ENCODE measurements at regions not wholly inside any gene's neighbourhood (a gene's known extent, or its start where the extent isn't known, plus 50 kb on each side); places are given as distances from the start of the nearest gene placed in this dataset.
A peak's percentile ranks its signal among the peaks of the same experiment; 100 is the strongest.

DNA sequence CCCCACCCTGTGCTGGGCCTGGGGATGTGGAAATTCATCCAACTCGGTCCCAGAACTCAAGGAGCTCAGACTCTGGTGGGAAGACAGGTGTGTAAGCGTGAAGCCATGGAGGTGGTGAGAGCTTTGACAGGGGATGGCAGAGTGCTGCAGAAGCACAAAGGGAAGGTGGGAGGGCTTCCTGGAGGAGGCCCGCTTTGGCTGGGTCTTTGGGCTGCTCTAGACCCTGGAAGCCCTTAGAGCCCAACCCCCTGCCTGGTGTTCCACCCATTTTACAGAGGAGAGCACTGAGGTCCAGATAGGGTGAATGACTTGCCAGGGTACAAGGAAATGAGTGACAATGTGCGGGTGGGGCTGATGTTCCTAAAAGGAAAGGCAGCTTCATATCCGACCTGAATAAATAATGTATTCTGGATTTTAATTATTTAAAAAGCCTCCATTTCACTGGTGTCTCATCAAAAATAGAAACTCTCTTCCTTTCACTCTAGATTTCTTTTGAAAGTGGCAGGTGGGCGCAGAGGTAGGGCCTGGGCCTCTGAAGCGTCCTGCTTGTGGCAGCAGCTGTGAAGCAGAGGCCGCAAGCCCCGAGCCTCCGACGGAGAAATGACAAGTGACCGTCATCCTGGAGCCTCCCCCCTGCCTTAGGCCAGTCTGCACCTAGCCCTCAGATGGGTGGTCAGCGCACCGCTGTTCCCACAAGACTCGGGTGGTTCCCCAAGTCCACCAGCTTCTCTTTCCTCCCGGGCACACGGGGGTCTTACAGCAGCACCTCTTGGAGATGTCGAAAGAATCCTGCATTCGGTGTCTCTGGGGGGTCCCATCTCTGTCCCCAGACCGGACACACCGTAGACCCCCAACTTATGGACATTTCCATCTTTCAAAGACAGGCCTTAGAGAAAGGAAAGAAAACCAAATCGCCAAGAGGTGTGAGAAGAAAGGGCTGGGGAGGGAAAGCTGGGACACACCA lies 71.0 kb upstream of the TAF1B start:
- DNase-seq (ENCODE audit: low spot score) = no peak

- no peak for DNase-seq (ENCODE audit: low spot score)
These were observed 70.0 kb upstream of the TAF1B start for GRCh38 chr2:9772999-9773902.

DNA sequence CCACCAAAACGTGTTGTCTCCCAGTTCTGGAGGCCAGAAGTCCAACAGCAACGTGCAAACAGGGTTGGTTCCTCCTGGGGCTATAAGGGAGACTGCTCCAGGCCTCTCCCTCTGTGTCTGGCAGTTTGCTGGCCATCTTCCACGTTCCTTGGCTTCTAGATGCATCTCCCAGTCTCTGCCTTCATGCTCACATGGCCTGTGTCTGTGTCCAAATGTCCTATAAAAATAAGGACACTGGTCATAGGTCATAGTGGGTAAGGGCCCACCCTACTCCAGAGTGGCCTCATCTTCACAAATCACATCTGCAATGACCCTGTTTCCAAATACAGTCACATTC lies 69.4 kb upstream of the TAF1B start:
- no peak for DNase-seq (ENCODE audit: low spot score)

GRCh38 chr2:9774266-9774665 lies 69.0 kb upstream of the TAF1B start:
- no peak for DNase-seq (ENCODE audit: low spot score)

DNA sequence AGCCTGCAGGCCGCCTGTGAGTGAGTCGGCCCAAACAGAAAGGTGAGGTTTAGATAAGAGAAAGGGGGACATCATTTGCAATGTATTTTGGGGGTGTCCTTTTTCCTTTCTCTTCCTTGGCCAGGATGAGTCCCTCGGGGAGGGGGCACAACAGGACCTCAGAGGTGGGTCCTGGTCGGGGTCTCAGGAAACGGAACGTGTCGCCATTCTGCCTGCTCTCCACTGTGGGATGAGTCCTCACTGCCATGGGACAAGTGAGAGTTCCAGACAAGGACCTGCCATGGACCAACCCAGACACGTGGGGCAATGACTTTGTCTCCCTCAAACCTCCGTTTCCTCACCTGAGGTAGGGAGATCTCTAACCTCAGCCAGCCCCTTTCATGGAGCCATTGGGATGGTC lies 67.9 kb upstream of the TAF1B start:
- DNase-seq (ENCODE audit: low spot score) = no peak

GRCh38 chr2:9775999-9776712 lies 67.1 kb upstream of the TAF1B start:
- DNase-seq (ENCODE audit: low spot score) = no peak

DNA sequence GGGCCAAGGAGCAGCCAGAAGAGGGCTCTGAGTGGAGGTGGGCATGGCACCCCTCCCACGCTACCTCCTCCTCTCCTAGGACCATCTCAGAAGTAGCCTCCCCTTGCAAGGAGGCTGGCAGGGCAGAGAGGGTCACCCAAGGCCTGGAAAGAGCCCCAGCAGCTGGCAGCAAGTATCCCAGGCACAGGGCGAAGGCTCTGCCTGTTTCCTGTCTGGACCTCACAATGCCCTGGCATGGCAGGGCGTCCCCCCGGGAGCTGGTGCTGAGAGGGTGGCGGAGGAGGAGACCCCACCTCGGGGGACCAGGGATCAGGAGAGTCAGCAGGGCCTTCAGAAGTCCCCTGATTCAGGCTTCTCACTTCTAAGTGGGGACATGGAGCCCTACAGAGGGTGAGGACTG lies 66.2 kb upstream of the TAF1B start:
- DNase-seq (ENCODE audit: low spot score) = no peak

DNA sequence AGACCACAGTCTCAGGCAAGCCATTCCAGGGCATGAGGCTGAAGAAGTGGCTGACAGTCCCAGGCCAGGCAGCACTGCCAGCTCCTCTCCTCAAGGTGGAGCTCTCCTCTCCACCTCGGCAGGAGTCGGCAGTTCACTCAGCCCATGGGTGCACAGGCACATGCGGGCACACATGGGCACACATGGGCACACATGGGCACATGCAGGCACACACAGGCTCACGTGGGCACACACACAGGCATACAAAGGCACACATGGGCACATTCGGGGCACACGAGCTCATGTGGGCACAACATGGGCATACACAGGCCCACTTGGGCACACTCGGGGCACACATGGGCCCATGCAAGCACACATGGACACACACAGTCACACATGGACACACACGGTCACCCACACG lies 65.3 kb upstream of the TAF1B start:
- peak; percentile 49 for DNase-seq (ENCODE audit: low spot score)

DNA sequence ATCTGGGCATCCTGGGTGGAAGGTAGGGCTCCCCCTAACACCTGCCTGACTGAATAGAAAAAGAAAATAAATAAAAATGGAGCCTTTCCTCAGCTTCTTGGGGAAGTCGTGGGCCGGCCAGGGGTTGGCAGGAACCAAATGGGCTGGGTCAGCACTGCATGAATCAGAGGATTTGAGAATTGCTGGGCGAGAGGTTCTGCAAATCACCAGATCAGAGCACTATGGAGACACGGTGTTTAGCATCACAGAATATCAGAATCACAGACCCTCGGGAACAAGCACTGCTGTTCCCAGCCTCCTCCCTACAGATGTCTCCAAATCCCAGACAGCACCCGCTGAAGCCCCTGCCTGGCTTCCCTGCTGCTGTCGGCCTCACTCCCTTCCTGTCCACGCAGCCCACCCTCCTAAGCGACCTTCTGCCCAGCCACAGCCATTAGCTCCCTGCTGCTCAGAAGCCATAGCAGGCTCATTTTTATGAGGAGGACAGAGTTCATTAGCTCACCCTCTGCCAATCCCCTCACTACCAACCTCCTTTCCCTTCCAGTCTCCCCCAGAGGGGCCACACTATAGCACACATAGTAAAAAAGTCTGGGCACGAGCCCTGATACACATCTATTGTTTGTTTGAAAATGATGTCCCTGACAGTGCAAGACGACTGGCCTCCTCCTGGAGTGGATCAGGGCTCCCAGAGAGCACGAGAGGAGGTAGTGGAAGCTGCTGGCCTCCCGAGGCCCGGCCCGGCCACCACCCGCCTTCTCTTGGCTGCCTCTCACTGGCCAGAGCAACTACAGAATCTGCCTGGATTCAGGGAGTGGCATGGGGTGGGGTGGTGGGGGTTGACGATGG lies 64.6 kb upstream of the TAF1B start:
- DNase-seq (ENCODE audit: low spot score) = no peak

DNA sequence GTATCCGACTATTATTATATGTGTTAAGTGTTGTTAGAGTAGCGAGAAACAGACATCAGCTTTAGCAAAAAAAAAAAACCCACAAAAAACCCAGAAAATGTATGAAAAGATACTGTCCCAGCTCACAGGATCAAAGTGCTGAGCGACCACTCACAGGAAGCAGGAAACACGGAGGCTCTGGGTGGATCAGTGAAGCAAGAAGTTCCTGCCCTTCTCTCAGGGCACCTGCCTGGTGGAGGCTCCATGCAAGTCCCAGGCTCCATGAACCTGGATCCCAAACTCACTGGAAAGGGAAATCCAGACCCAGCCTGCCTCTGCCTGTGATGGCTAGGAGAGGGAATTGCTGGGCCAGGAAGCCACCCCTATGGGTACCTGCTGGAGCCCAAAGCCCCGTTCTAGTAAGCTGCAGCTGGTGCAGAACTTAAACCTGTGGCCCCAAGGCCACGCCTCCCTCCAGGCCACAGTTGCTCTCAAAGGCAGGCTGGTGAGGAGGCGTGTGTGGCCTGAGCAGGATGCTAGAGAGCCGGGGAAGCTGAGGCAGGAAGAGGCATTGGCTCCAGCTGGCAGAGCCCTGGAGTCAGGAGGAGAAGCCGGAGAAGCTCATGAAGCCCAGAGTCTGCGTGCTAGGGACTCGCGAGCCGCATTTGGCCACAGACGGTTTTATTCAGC lies 63.5 kb upstream of the TAF1B start:
- no peak for DNase-seq (ENCODE audit: low spot score)

- no peak for DNase-seq (ENCODE audit: low spot score)
These were observed 62.7 kb upstream of the TAF1B start for GRCh38 chr2:9780368-9781130.

DNA sequence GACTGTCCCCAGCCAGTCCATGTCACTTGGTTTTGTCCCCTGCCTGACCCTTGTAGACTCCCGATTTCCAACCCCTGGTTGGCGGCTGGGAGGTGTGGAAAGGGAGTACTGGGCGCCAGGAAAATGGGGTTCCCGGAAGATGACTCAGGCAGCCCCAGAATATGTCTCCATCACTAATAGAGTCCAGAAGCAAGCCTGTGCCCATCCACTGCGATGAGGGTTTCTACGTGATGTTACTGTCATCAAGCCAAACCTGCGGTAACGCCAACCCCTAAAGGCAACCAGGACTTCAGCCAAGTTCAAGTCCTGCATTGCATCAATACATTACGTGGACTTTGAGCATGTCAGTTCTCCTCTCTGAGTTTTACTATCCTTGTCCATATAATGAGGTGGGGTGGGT lies 62.0 kb upstream of the TAF1B start:
- DNase-seq (ENCODE audit: low spot score) = no peak

DNA sequence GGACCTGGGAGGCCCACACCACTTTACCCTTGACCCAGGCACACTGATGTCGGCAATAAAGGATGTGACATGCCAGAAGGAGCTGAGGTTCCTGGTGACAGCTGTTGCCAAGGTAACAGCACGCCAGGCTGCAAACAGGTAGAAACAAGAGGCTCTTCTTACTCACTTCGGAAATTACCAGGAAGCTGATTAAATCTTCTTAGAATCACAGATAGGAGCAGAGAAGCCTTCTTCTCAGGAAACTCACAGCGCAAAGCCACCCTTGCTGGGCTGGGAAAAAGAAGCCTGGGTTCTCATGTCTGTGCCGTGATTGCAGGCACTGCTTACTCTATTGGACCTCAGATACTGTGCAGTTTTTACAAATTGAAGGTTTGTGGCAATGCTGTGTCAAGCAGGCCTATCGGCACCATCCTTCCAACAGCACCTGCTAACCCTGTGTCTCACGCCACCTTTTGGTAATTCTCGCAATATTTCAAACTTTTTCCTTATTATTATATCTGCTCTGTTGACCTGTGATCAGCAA lies 61.0 kb upstream of the TAF1B start:
- no peak for DNase-seq (ENCODE audit: low spot score)

DNA sequence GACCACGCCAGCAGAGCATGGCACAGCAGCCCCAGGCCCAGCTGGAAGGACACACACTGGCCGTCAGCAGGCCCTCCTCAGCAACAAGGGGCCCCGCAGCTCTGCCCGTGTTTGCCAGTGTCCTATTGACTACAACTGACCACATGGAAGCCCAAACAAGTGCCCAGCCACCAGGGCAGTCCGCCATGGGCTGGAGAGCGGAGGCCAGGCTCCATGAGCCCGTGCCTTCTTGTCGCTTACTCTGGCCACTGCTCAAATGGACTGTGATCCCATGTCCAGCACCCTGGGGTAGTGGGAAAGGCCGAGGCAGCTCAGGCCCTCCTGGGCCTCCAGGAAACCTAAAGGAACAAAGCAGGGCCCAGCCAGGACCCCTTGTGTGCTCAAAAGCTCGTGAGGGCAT lies 53.9 kb upstream of the TAF1B start:
- no peak for DNase-seq (ENCODE audit: low spot score)

DNA sequence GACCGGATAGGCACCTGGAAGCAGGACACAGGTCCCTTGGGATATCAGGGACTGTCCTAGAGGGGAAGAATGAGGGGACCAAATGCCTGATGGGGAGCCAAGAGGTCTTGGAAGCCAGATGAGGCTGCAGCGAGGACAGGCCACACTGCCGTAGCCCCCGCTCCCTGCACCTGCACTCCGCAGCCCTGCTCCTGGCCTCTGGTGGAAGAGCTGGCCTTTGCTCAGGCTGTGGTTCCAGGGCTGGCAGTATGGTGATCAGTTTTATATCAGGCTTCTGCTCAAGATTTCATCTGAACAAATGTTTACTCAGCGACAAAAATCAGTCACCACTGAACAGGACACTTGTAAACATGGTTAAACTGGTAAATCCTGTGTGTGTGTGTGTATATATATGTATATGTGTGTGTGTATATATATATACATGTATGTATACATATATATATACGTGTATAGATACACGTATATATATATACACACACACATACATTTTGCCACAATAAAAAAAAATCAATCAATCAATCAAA lies 52.5 kb upstream of the TAF1B start:
- DNase-seq (ENCODE audit: low spot score) = no peak

DNA sequence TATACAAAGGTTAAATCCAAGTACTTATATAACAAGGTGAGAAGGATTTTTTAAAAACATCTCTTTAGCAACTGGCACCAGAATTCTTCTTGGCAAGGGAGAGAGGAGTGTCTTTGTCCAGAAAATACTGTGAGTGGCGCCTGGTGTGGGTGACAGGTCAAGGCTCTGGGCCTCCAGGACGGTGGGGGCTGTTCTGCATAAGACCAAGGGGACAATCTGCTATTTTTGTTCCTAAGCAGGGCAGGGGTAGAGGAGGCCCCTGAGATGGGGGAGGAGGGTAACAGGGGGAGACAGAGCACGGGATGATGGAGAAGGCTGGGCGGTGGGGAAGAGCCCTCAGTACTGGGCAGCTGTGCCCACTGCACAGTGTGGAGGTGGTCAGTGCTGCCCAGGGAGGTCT lies 51.6 kb upstream of the TAF1B start:
- DNase-seq (ENCODE audit: low spot score) = no peak

DNA sequence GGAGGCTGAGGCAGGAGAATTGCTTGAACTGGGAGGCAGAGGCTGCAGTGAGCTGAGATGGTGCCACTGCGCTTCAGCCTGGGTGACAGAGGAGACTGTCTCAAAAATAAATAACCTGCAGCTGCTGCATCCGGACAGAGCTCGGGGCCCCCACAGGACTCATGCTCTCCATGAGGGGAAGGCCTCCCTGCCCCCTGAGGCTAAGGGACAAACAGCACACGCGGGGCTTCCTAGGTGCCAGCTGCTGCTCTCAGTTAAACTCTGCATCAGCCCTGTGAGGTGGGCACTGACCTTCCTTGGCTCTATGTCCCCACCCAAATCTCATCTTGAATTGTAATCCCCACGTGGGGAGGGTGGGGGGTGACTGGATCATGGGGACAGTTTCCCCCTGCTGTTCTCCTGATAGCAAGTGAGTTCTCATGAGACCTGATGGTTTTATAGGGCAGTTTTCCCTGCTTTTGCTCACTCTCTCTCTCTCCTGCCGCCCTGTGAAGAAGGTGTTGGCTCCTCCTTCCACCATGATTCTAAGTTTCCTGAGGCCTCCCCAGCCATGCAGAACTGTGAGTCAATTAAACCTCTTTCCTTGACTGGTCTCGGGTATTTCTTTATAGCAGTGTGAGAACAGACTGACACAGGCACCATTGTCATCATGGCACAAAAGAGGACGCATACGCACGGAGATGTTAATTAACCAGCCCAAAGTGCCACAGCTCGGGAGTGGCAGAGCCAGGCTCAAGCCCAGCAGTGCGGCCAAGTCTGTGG lies 49.9 kb upstream of the TAF1B start:
- DNase-seq (ENCODE audit: low spot score) = no peak
